IMR-90 (cell line): ENCODE measurements at regions not wholly inside any gene's neighbourhood (a gene's known extent, or its start where the extent isn't known, plus 50 kb on each side); places are given as distances from the start of the nearest gene placed in this dataset.

Experiments used
- CTCF ChIP-seq: conservative IDR thresholded peaks from 2 replicates; pipeline ENCODE4 v1.5.1; 2012; ENCODE audit warnings: mild to moderate bottlenecking, low read depth, low read length, improper control_type of control experiment
- FOS ChIP-seq: fragments of 150-350 bp; IDR thresholded peaks from 2 replicates; pipeline ENCODE4 v1.6.1; 2016; ENCODE audit warnings: low read depth, low read length
- POLR2A ChIP-seq: IDR thresholded peaks from 2 replicates; pipeline ENCODE4 v1.6.1; 2012; ENCODE audit warnings: mild to moderate bottlenecking, low read depth, low read length
- RAD21 ChIP-seq: IDR thresholded peaks from 2 replicates; pipeline ENCODE4 v1.6.1; 2012; ENCODE audit warnings: low read length, improper control_type of control experiment
- RCOR1 ChIP-seq: IDR thresholded peaks from 2 replicates; pipeline ENCODE4 v1.6.1; 2012; ENCODE audit warnings: mild to moderate bottlenecking, low read length, improper control_type of control experiment; ENCODE audit not compliant: insufficient replicate concordance
- SMC3 ChIP-seq: fragments of 150-350 bp; IDR thresholded peaks from 2 replicates; pipeline ENCODE4 v1.6.1; 2016; ENCODE audit warnings: low read depth, mild to moderate bottlenecking, antibody characterized with exemption, low read length, moderate library complexity

DNA sequence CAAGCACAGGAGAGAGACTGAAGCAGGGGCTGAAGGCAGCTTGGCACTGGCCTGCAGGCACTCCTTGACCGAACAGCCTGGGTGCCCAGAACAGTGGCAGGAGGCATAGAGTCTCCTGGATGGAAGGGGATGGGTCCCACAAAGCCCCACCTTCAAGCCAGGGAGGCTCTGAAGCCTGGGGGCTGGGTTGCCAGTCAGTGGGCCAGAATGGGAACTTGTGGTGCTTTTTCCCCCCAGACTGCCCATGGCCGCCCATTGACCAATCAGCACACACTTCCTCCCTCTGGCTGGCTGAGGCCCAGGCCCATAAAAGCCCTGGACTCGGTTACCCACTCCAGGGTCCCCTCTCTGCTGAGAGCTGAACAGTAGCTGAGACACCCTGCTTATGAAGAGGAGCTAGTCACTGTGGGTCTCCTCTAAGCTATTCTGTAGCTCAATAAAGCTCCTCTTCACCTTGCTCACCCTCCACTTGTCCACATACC, 109.6 kb downstream of the ELAPOR2 start:
- no peak for TF ChIP-seq CTCF
- no peak for TF ChIP-seq FOS
- no peak for TF ChIP-seq RAD21
- TF ChIP-seq SMC3, result no peak
- TF ChIP-seq POLR2A, result no peak
- no peak for TF ChIP-seq RCOR1
